HepG2 (cell line): ENCODE measurements at regions not wholly inside any gene's neighbourhood (a gene's known extent, or its start where the extent isn't known, plus 50 kb on each side); places are given as distances from the start of the nearest gene placed in this dataset.

Source experiments
- BCL3 ChIP-seq: sonication (generic); formaldehyde crosslinking; IDR thresholded peaks from 2 replicates; pipeline ENCODE4 v1.5.1; 2020; ENCODE audit warnings: mild to moderate bottlenecking, missing genetic modification reagents, moderate library complexity
- TARDBP ChIP-seq: sonication (generic); formaldehyde crosslinking; IDR thresholded peaks from 2 replicates; pipeline ENCODE4 v1.8.0; 2022; ENCODE audit warnings: mild to moderate bottlenecking, missing genetic modification reagents
- TF ChIP-seq, protein P1 (sequence below): sonication (generic); formaldehyde crosslinking; conservative IDR thresholded peaks from 2 replicates; pipeline ENCODE4 v1.4.0; 2020; ENCODE audit warnings: missing genetic modification reagents

GRCh38 chr1:192933744-192934143, 124.9 kb downstream of the RGS2 start:
- TF ChIP-seq TARDBP (no peak), BCL3 (no peak)
- TF ChIP-seq, protein P1, sequence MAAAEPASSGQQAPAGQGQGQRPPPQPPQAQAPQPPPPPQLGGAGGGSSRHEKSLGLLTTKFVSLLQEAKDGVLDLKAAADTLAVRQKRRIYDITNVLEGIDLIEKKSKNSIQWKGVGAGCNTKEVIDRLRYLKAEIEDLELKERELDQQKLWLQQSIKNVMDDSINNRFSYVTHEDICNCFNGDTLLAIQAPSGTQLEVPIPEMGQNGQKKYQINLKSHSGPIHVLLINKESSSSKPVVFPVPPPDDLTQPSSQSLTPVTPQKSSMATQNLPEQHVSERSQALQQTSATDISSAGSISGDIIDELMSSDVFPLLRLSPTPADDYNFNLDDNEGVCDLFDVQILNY (CRISPR knock-in tag), result no peak
